Type B pancreatic cell (in vitro differentiated cells): ENCODE measurements at regions not wholly inside any gene's neighbourhood (a gene's known extent, or its start where the extent isn't known, plus 50 kb on each side); places are given as distances from the start of the nearest gene placed in this dataset.

Experiments used
- DNase-seq: peaks from one replicate; pipeline ENCODE4 v3.0.0; 2021; ENCODE audit warnings: mixed read lengths; ENCODE audit not compliant: unreplicated experiment; ENCODE audit errors: extremely low spot score
- H3K27ac Mint-ChIP-seq: 2 replicates; pipeline ENCODE4 v1.8.0; 2021; ENCODE audit warnings: mild to moderate bottlenecking, mixed read lengths
- H3K27me3 Mint-ChIP-seq: 2 replicates; pipeline ENCODE4 v1.8.0; 2021; ENCODE audit warnings: mixed read lengths
- H3K36me3 Mint-ChIP-seq: 2 replicates; pipeline ENCODE4 v1.8.0; 2021; ENCODE audit warnings: mixed read lengths
- H3K4me1 Mint-ChIP-seq: one replicate; pipeline ENCODE4 v1.8.0; 2021; ENCODE audit warnings: mixed read lengths; ENCODE audit not compliant: unreplicated experiment
- H3K4me3 Mint-ChIP-seq: 2 replicates; pipeline ENCODE4 v1.8.0; 2021; ENCODE audit warnings: mild to moderate bottlenecking, mixed read lengths
- H3K9me3 Mint-ChIP-seq: 2 replicates; pipeline ENCODE4 v1.8.0; 2021; ENCODE audit warnings: mixed read lengths
- CTCF ChIP-seq: fragments of 200-600 bp; sonication (generic); conservative IDR thresholded peaks from 2 replicates; pipeline ENCODE4 v1.5.0; 2021; ENCODE audit warnings: antibody characterized with exemption, mild to moderate bottlenecking

GRCh38 chr3:24639061-24639460 lies 144.4 kb upstream of the THRB start:
- Mint-ChIP-seq H3K27ac (no peak overlapping the region), H3K36me3 (no peaks in the 10 kb centered on the region), H3K4me3 (no peak overlapping the region), H3K9me3 (no peaks in the 10 kb centered on the region), H3K4me1 (peaks cover 7% of the 10 kb centered on the region), H3K27me3 (no peaks in the 10 kb centered on the region)
- no peak for DNase-seq
- TF ChIP-seq CTCF, result no peak

GRCh38 chr3:24639481-24640329 lies 145.1 kb upstream of the THRB start:
- Mint-ChIP-seq H3K4me3 (no peak overlapping the region), H3K36me3 (no peaks in the 10 kb centered on the region), H3K27me3 (peaks cover 2% of the 10 kb centered on the region), H3K4me1 (peaks cover 7% of the 10 kb centered on the region), H3K9me3 (no peaks in the 10 kb centered on the region), H3K27ac (peak overlapping the region; percentile 19)
- no peak for TF ChIP-seq CTCF
- no peak for DNase-seq

- TF ChIP-seq CTCF, result peak; percentile 67
- Mint-ChIP-seq H3K4me3 (no peak overlapping the region), H3K27ac (no peak overlapping the region), H3K9me3 (no peaks in the 10 kb centered on the region), H3K27me3 (peaks cover 2% of the 10 kb centered on the region), H3K36me3 (no peaks in the 10 kb centered on the region), H3K4me1 (peaks cover 7% of the 10 kb centered on the region)
- DNase-seq, result no peak
Observed at GRCh38 chr3:24640330-24640877, 145.8 kb upstream of the THRB start.

- H3K9me3 Mint-ChIP-seq, result no peaks in the 10 kb centered on the region
- H3K27me3 Mint-ChIP-seq, result peaks cover 2% of the 10 kb centered on the region
- no peak for DNase-seq
- H3K36me3 Mint-ChIP-seq, result no peaks in the 10 kb centered on the region
- TF ChIP-seq CTCF, result no peak
- peaks cover 7% of the 10 kb centered on the region for H3K4me1 Mint-ChIP-seq
- no peak overlapping the region for H3K27ac Mint-ChIP-seq
- H3K4me3 Mint-ChIP-seq, result no peak overlapping the region
Observed at GRCh38 chr3:24641628-24642027, 147.0 kb upstream of the THRB start.

- Mint-ChIP-seq H3K27me3 (peaks cover 2% of the 10 kb centered on the region), H3K36me3 (no peaks in the 10 kb centered on the region), H3K4me3 (no peak overlapping the region), H3K27ac (no peak overlapping the region), H3K4me1 (peaks cover 9% of the 10 kb centered on the region), H3K9me3 (no peaks in the 10 kb centered on the region)
- DNase-seq, result no peak
- no peak for TF ChIP-seq CTCF
Observed at GRCh38 chr3:24645047-24645446, 150.4 kb upstream of the THRB start.
